B cell (primary cell): ENCODE measurements at regions not wholly inside any gene's neighbourhood (a gene's known extent, or its start where the extent isn't known, plus 50 kb on each side); places are given as distances from the start of the nearest gene placed in this dataset.

Experiments
- ATAC-seq: fragments of 200-7000 bp; cut with Tn5 transposase; one replicate; pipeline ENCODE4 v1.10.0; 2021; ENCODE audit warnings: low read depth, mild to moderate bottlenecking, moderate number of reproducible peaks, moderate library complexity
- CTCF ChIA-PET: fragments of 350-600 bp; sonication (Branson Sonifier 250); formaldehyde crosslinking; loops from one replicate; lab custom pipeline; 2021; ENCODE audit warnings: antibody characterized with exemption, inconsistent platforms; lab: Charles Lee
- POLR2A ChIA-PET: fragments of 350-600 bp; sonication (Branson Sonifier 250); formaldehyde crosslinking; loops from one replicate; lab custom pipeline; 2021; ENCODE audit warnings: antibody characterized with exemption; lab: Charles Lee
- DNase-seq: peaks from one replicate; pipeline ENCODE4 v3.0.0; 2013
- H2AFZ ChIP-seq: 2 replicates; pipeline ENCODE4 v1.6.1; 2012; ENCODE audit warnings: mild to moderate bottlenecking, low read depth, low read length; ENCODE audit not compliant: insufficient read depth, poor library complexity, severe bottlenecking
- H3K27ac ChIP-seq, 2 donors: 1 replicate in 1 of 2; 2 replicates in 1 of 2; pipeline ENCODE4 v1.5.1; 2012 to 2013; ENCODE audit warnings: low read length in 2 of 2, mild to moderate bottlenecking in 2 of 2, moderate library complexity in 1 of 2
- H3K27me3 ChIP-seq, 4 experiments: fragments of 200-600 bp in 1 of 4; sonication (generic) in 1 of 4; replicated peaks in 1 of 4; 1 replicate in 2 of 4; 2 replicates in 2 of 4; pipeline versions ENCODE4 v1.6.1 to v1.7.0; 2013 to 2016; ENCODE audit warnings: low read length in 3 of 4, mild to moderate bottlenecking in 2 of 4, mixed read lengths in 1 of 4, moderate library complexity in 1 of 4; ENCODE audit not compliant: insufficient read depth in 4 of 4, control insufficient read depth in 3 of 4; ENCODE audit errors: control extremely low read depth in 1 of 4
- H3K36me3 ChIP-seq, 2 experiments: replicated peaks in 1 of 2; 1 replicate in 1 of 2; 2 replicates in 1 of 2; pipeline versions ENCODE4 v1.6.1 to v1.7.1; 2013; ENCODE audit warnings: low read length in 1 of 2; ENCODE audit not compliant: insufficient read depth in 2 of 2, control insufficient read depth in 1 of 2; ENCODE audit errors: control extremely low read depth in 1 of 2, extremely low read depth in 1 of 2
- H3K4me1 ChIP-seq, 2 donors: fragments of 200-600 bp in 1 of 2; sonication (generic) in 1 of 2; 1 replicate in 1 of 2; 2 replicates in 1 of 2; pipeline versions ENCODE4 v1.5.1 to v1.6.1; 2013 to 2017; ENCODE audit warnings: low read length in 2 of 2; ENCODE audit not compliant: control insufficient read depth in 2 of 2, insufficient read depth in 2 of 2
- H3K4me2 ChIP-seq: replicated peaks from 2 replicates; pipeline ENCODE3; 2012; ENCODE audit warnings: mild to moderate bottlenecking, low read depth, low read length; ENCODE audit not compliant: poor library complexity, severe bottlenecking
- H3K4me3 ChIP-seq, 5 experiments: fragments of 200-600 bp in 1 of 5; sonication (generic) in 1 of 5; 1 replicate in 3 of 5; 2 replicates in 2 of 5; pipeline versions ENCODE4 v1.5.1 to v1.7.0; 2011 to 2016; ENCODE audit warnings: low read length in 4 of 5, mild to moderate bottlenecking in 4 of 5, low read depth in 2 of 5, control low read depth in 1 of 5, moderate library complexity in 1 of 5; ENCODE audit not compliant: insufficient read depth in 1 of 5; ENCODE audit errors: control extremely low read depth in 1 of 5, extremely low read depth in 1 of 5
- H3K79me2 ChIP-seq: fragments of 200-600 bp; sonication (generic); one replicate; pipeline ENCODE4 v1.6.0; 2016; ENCODE audit warnings: low read length; ENCODE audit not compliant: control insufficient read depth, insufficient read depth
- H3K9ac ChIP-seq: fragments of 200-600 bp; sonication (generic); 2 replicates; pipeline ENCODE4 v1.6.1; 2017; ENCODE audit warnings: mild to moderate bottlenecking, low read length, moderate library complexity
- H3K9me3 ChIP-seq, 3 donors: one replicate each; pipeline versions ENCODE4 v1.6.1 to v1.7.1; 2013; ENCODE audit warnings: low read length in 2 of 3; ENCODE audit not compliant: control insufficient read depth in 2 of 3, insufficient read depth in 1 of 3; ENCODE audit errors: control extremely low read depth in 1 of 3
- H4K20me1 ChIP-seq: 2 replicates; pipeline ENCODE4 v1.6.0; 2012; ENCODE audit warnings: mild to moderate bottlenecking, low read length; ENCODE audit not compliant: insufficient read depth, control insufficient read depth, poor library complexity, severe bottlenecking
- H3K27ac Mint-ChIP-seq: one replicate; pipeline ENCODE4 v1.8.0; 2021; ENCODE audit warnings: mixed read lengths
- H3K27me3 Mint-ChIP-seq: one replicate; pipeline ENCODE4 v1.8.0; 2021; ENCODE audit warnings: mixed read lengths
- H3K4me1 Mint-ChIP-seq: one replicate; pipeline ENCODE4 v1.8.0; 2021; ENCODE audit warnings: mixed read lengths
- H3K4me3 Mint-ChIP-seq: one replicate; pipeline ENCODE4 v1.8.0; 2021; ENCODE audit warnings: mixed read lengths
- H3K9me3 Mint-ChIP-seq: one replicate; pipeline ENCODE4 v1.8.0; 2022; ENCODE audit warnings: mixed read lengths; ENCODE audit not compliant: insufficient read depth
- EZH2 ChIP-seq: IDR thresholded peaks from 2 replicates; pipeline ENCODE4 v1.6.1; 2012; ENCODE audit warnings: borderline replicate concordance, low read depth, mild to moderate bottlenecking, moderate library complexity, low read length; ENCODE audit not compliant: insufficient read depth, poor library complexity, severe bottlenecking
- WGBS: methylation state at CpG from one replicate; pipeline ENCODE4 v1.1.5; 2013; ENCODE audit warnings: missing lambda C conversion rate; ENCODE audit not compliant: insufficient coverage; 5-methylcytosine and 5-hydroxymethylcytosine counted together
- intact Hi-C: fragments of 100-400 bp; cut with micrococcal nuclease; formaldehyde crosslinking; loops from one replicate; pipeline ENCODE4 v1.10.0; 2022
- TF ChIP-seq, protein P1 (sequence below): fragments of 200-600 bp; IDR thresholded peaks from one replicate; pipeline ENCODE4 v1.8.0; 2022; ENCODE audit warnings: antibody characterized with exemption, mild to moderate bottlenecking

DNA sequence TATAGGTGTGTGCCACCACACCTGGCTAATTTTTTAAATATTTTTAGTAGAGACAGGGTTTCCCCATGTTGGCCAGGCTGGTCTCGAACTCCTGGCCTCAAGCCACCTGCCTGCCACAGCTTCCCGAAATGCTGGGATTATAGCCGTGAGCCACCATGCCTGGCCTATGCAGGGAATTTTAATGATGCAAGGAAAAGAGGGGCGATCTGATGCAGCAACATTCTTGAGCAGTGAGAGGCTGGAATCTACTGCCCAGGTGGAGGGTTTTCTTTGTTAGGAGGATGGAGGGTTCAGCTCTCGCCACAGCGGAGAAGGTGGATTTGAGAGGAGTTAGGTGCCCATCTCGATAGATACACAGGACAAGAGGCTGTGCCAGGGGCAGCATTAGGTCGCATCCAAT, 332.3 kb downstream of the GATA3 start:
- 95% methylated on average over 4 of the region's 8 CpGs for WGBS

DNA sequence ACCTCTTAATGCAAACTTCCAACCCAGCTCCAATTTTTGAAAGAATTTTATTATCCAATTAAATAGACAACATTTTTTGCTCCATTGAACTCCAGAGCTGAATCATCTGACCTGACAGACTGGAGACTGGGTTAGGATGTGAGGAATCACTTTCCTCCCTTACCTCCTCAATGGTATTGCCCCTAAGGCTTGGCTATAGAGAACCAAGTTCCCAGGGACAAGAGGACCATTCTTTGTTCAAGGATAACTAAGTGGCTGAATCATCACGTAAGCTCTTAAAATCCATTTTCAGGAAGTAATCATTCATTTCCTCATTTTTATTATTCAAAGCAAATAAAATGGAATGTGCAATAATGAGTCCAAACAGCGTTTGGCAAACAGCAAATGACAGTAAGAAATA, 335.1 kb downstream of the GATA3 start:
- ATAC-seq: no peak
- Histone ChIP-seq H4K20me1 (no peaks in the 10 kb centered on the region), H3K4me1 (no peaks in the 10 kb centered on the region), H3K4me3 (no peak overlapping the region), H3K27me3 (no peaks in the 10 kb centered on the region), H3K79me2 (no peaks in the 10 kb centered on the region), H3K4me2 (no peak overlapping the region), H3K36me3 (no peaks in the 10 kb centered on the region), H3K9me3 (no peaks in the 10 kb centered on the region), H3K27ac (no peak overlapping the region), H3K9ac (no peak overlapping the region), H2AFZ (no peak overlapping the region)
- Mint-ChIP-seq H3K9me3 (peaks cover 4% of the 10 kb centered on the region), H3K27ac (no peak overlapping the region), H3K27me3 (no peaks in the 10 kb centered on the region), H3K4me1 (no peaks in the 10 kb centered on the region), H3K4me3 (no peak overlapping the region)
- intact Hi-C loops: no loop called here
- POLR2A ChIA-PET: no interaction called here
- WGBS: no CpG with 5 or more reads among the region's 2 CpGs
- DNase-seq: no peak
- CTCF ChIA-PET: no interaction called here
- TF ChIP-seq, protein P1, sequence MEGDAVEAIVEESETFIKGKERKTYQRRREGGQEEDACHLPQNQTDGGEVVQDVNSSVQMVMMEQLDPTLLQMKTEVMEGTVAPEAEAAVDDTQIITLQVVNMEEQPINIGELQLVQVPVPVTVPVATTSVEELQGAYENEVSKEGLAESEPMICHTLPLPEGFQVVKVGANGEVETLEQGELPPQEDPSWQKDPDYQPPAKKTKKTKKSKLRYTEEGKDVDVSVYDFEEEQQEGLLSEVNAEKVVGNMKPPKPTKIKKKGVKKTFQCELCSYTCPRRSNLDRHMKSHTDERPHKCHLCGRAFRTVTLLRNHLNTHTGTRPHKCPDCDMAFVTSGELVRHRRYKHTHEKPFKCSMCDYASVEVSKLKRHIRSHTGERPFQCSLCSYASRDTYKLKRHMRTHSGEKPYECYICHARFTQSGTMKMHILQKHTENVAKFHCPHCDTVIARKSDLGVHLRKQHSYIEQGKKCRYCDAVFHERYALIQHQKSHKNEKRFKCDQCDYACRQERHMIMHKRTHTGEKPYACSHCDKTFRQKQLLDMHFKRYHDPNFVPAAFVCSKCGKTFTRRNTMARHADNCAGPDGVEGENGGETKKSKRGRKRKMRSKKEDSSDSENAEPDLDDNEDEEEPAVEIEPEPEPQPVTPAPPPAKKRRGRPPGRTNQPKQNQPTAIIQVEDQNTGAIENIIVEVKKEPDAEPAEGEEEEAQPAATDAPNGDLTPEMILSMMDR: no peak
- no peak for TF ChIP-seq EZH2

More for the DNA sequence above, 332.3 kb downstream of the GATA3 start:
- Histone ChIP-seq H4K20me1 (no peaks in the 10 kb centered on the region), H3K27ac (no peak overlapping the region), H3K79me2 (no peaks in the 10 kb centered on the region), H3K4me2 (no peak overlapping the region), H2AFZ (no peak overlapping the region), H3K9me3 (peaks cover 0 to 1% (median 0%) of the 10 kb centered on the region in 3 donors), H3K4me3 (no peak overlapping the region), H3K9ac (no peak overlapping the region), H3K36me3 (no peaks in the 10 kb centered on the region), H3K4me1 (no peaks in the 10 kb centered on the region), H3K27me3 (no peaks in the 10 kb centered on the region)
- intact Hi-C loops: no loop called here
- H3K4me3 Mint-ChIP-seq: no peak overlapping the region
- H3K27ac Mint-ChIP-seq: no peak overlapping the region
- ATAC-seq (no peak), DNase-seq (no peak)
- no peaks in the 10 kb centered on the region for H3K27me3 Mint-ChIP-seq
- ChIA-PET CTCF (no interaction called here), POLR2A (no interaction called here)
- TF ChIP-seq EZH2: no peak
- TF ChIP-seq, protein P1: no peak
- H3K4me1 Mint-ChIP-seq: no peaks in the 10 kb centered on the region
- H3K9me3 Mint-ChIP-seq: peaks cover 6% of the 10 kb centered on the region
